Liver (tissue), 8 donors: ENCODE measurements at regions not wholly inside any gene's neighbourhood (a gene's known extent, or its start where the extent isn't known, plus 50 kb on each side); places are given as distances from the start of the nearest gene placed in this dataset.

ENCODE experiments used
- DNase-seq: peaks from one replicate; pipeline ENCODE4 v3.0.0-alpha.2; 2017; ENCODE audit warnings: low spot score
- H3K27ac ChIP-seq, 2 donors: one replicate each; pipeline ENCODE4 v1.7.0; 2013; ENCODE audit warnings: inconsistent platforms in 2 of 2, low read length in 2 of 2, control low read depth in 1 of 2, low read depth in 1 of 2, mild to moderate bottlenecking in 1 of 2
- H3K27me3 ChIP-seq, 4 donors: one replicate each; pipeline versions ENCODE4 v1.6.1 to v1.7.0; 2013; ENCODE audit warnings: low read length in 3 of 4, inconsistent platforms in 1 of 4, mild to moderate bottlenecking in 1 of 4, moderate library complexity in 1 of 4; ENCODE audit not compliant: control insufficient read depth in 4 of 4, insufficient read depth in 4 of 4
- H3K36me3 ChIP-seq, 4 donors: one replicate each; pipeline versions ENCODE4 v1.6.1 to v1.7.0; 2013; ENCODE audit warnings: low read length in 3 of 4, mild to moderate bottlenecking in 3 of 4, low read depth in 1 of 4, moderate library complexity in 1 of 4; ENCODE audit not compliant: control insufficient read depth in 4 of 4, insufficient read depth in 3 of 4
- H3K4me1 ChIP-seq, 4 donors: one replicate each; pipeline versions ENCODE4 v1.6.1 to v1.7.0; 2013; ENCODE audit warnings: low read length in 3 of 4, mild to moderate bottlenecking in 3 of 4, moderate library complexity in 1 of 4; ENCODE audit not compliant: control insufficient read depth in 4 of 4, insufficient read depth in 4 of 4
- H3K4me3 ChIP-seq, 3 donors: one replicate each; pipeline versions ENCODE4 v1.6.1 to v1.7.0; 2013; ENCODE audit warnings: low read length in 3 of 3, control low read depth in 1 of 3, low read depth in 1 of 3, mild to moderate bottlenecking in 1 of 3
- H3K9ac ChIP-seq, 2 donors: one replicate each; pipeline ENCODE4 v1.7.0; 2013; ENCODE audit warnings: low read length in 2 of 2, mild to moderate bottlenecking in 2 of 2, moderate library complexity in 2 of 2, control low read depth in 1 of 2, low read depth in 1 of 2
- H3K9me3 ChIP-seq, 4 donors: one replicate each; pipeline versions ENCODE4 v1.6.1 to v1.7.0; 2013; ENCODE audit warnings: low read length in 3 of 4; ENCODE audit not compliant: control insufficient read depth in 4 of 4
- ATF3 ChIP-seq: IDR thresholded peaks from 2 replicates; pipeline ENCODE4 v1.6.1; 2016; ENCODE audit warnings: antibody characterized with exemption
- EGR1 ChIP-seq, 2 donors: IDR thresholded peaks; 2 replicates each; pipeline ENCODE4 v1.6.1; 2016 to 2018; ENCODE audit warnings: antibody characterized with exemption in 2 of 2, low read depth in 2 of 2
- FOXA1 ChIP-seq: IDR thresholded peaks from 2 replicates; pipeline ENCODE4 v1.6.1; 2016; ENCODE audit warnings: antibody characterized with exemption
- GABPA ChIP-seq, 2 donors: IDR thresholded peaks in 1 of 2; conservative IDR thresholded peaks in 1 of 2; 2 replicates each; pipeline ENCODE4 v1.6.1; 2016; ENCODE audit warnings: antibody characterized with exemption in 2 of 2, mild to moderate bottlenecking in 1 of 2, moderate library complexity in 1 of 2
- HNF4A ChIP-seq, 2 donors: conservative IDR thresholded peaks; 2 replicates each; pipeline ENCODE4 v1.6.1; 2016; ENCODE audit warnings: antibody characterized with exemption in 2 of 2, mild to moderate bottlenecking in 2 of 2
- HNF4G ChIP-seq: IDR thresholded peaks from 2 replicates; pipeline ENCODE4 v1.6.1; 2016; ENCODE audit warnings: antibody characterized with exemption
- JUND ChIP-seq, 2 donors: IDR thresholded peaks; 2 replicates each; pipeline ENCODE4 v1.6.1; 2016; ENCODE audit warnings: antibody characterized with exemption in 2 of 2
- MAX ChIP-seq: IDR thresholded peaks from 2 replicates; pipeline ENCODE4 v1.6.1; 2016; ENCODE audit warnings: antibody characterized with exemption
- NR2F2 ChIP-seq: IDR thresholded peaks from 2 replicates; pipeline ENCODE4 v1.6.1; 2016; ENCODE audit warnings: antibody characterized with exemption
- RAD21 ChIP-seq, 2 donors: IDR thresholded peaks; 2 replicates each; pipeline ENCODE4 v1.6.1; 2016; ENCODE audit warnings: antibody characterized with exemption in 2 of 2, mild to moderate bottlenecking in 2 of 2
- REST ChIP-seq: IDR thresholded peaks from 2 replicates; pipeline ENCODE4 v1.6.1; 2016; ENCODE audit warnings: antibody characterized with exemption, mild to moderate bottlenecking
- RXRA ChIP-seq, 2 donors: IDR thresholded peaks; 2 replicates each; pipeline ENCODE4 v1.6.1; 2017 to 2018; ENCODE audit warnings: antibody characterized with exemption in 2 of 2, mild to moderate bottlenecking in 1 of 2
- SP1 ChIP-seq: IDR thresholded peaks from 2 replicates; pipeline ENCODE4 v1.6.1; 2018; ENCODE audit warnings: antibody characterized with exemption, mild to moderate bottlenecking
- TAF1 ChIP-seq: conservative IDR thresholded peaks from 2 replicates; pipeline ENCODE4 v1.6.1; 2016; ENCODE audit warnings: antibody characterized with exemption, mild to moderate bottlenecking
- YY1 ChIP-seq: IDR thresholded peaks from 2 replicates; pipeline ENCODE4 v1.6.1; 2016; ENCODE audit warnings: antibody characterized with exemption, mild to moderate bottlenecking
- ZBTB33 ChIP-seq: IDR thresholded peaks from 2 replicates; pipeline ENCODE4 v1.6.1; 2016; ENCODE audit warnings: antibody characterized with exemption
- WGBS: extraction: QIAGEN DNeasy Blood & Tissue Kit; methylation state at CpG from one replicate; pipeline ENCODE4 v1.1.7; 2013; 5-methylcytosine and 5-hydroxymethylcytosine counted together
- TF ChIP-seq, protein P1 (sequence below): fragments of 150-350 bp; IDR thresholded peaks from 2 replicates; pipeline ENCODE4 v1.5.1; 2017; ENCODE audit warnings: improper control_type of control experiment, low read depth, low read length; ENCODE audit not compliant: missing input control
- donor health status: healthy.
- donor health status: healthy.
- donor health status: healthy.
- donor health status: healthy.
- donor health status: healthy.

DNA sequence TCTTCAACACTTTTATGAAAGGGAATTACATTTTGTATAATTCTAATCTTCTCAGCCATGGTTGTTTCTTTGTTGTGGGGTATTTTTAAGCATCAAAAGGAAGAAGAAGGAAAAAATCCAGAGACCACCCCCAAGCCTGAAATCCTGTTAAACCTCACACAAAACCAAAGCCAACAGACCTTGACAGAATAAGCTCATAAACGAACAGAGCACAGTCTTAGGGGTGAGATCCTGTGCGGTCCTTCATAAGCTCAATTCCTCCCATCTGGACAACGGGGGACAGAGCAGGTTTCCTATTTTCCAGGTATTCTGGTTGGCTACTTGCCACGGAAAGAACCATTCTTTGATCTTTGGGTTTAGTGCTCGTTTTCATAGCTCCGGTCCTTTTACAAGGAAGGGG, 151.3 kb upstream of the SULF2 start:
- Histone ChIP-seq H3K27ac (no peak overlapping the region), H3K4me1 (no peaks in the 10 kb centered on the region)
- TF ChIP-seq RAD21 (IDR thresholded peaks at IDR 0.05) (no peak), HNF4A (conservative IDR thresholded peaks at IDR 0.05) (no peak), ATF3 (no peak)

DNA sequence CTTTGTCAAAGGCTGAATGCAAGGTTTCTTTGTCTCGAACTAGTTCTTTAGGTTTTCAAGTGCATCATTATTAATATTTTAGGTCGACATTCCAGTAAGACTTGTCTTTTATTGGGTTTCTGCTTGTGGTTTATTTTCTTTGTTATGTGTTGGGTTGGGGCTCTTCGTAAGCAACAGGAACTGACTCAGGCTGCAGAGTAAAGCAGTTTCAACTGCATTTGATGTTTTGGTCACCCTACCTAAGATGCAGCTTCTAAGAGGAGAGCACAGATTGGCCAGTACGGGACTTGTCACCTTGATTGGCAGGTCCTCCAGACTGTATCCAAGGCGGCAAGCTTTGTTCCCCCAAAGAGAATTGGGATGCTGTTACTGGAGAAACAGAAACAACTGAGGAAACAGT, 149.5 kb upstream of the SULF2 start:
- Histone ChIP-seq H3K9ac (no peak overlapping the region), H3K36me3 (no peaks in the 10 kb centered on the region), H3K27me3 (peaks cover 0 to 3% (median 0%) of the 10 kb centered on the region in 4 donors), H3K9me3 (no peaks in the 10 kb centered on the region), H3K4me3 (no peak overlapping the region), H3K27ac (no peak overlapping the region), H3K4me1 (no peaks in the 10 kb centered on the region)
- 75% methylated on average over 5 of the region's 5 CpGs for WGBS
- no peak for TF ChIP-seq ATF3
- no peak for TF ChIP-seq FOXA1
- no peak for DNase-seq

More for the DNA sequence above, 151.3 kb upstream of the SULF2 start:
- no peak overlapping the region for H3K4me3 ChIP-seq
- no peaks in the 10 kb centered on the region for H3K9me3 ChIP-seq
- DNase-seq = no peak
- 69% methylated on average over 6 of the region's 6 CpGs for WGBS
- no peaks in the 10 kb centered on the region for H3K36me3 ChIP-seq
- H3K9ac ChIP-seq = no peak overlapping the region
- peaks cover 0 to 3% (median 0%) of the 10 kb centered on the region in 4 donors for H3K27me3 ChIP-seq

DNA sequence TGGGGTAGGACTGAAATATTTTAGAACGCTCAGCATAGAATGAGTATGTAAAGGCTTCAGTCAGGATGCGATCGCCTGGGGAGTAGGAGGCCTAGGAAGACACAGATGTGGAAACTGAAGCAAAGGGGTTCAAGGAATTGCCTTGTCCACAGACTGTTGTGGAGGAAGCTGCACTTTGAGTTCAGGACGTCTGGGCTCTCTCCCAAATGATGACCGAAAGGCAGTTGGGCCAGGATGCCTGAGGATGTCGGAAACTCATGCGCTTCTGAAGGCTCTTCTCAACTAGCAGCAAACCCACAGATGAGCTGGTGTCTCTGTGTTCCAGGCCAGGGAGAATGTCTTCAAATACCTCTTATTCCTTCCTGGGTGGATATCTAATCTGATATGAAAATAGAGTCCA, 146.2 kb upstream of the SULF2 start:
- WGBS = 91% methylated on average over 7 of the region's 7 CpGs
- no peaks in the 10 kb centered on the region for H3K36me3 ChIP-seq
- H3K9me3 ChIP-seq = no peaks in the 10 kb centered on the region
- no peaks in the 10 kb centered on the region for H3K27me3 ChIP-seq
- H3K27ac ChIP-seq = no peak overlapping the region
- H3K4me3 ChIP-seq = no peak overlapping the region
- DNase-seq = no peak
- no peak for TF ChIP-seq REST
- no peak for TF ChIP-seq HNF4G
- no peak for TF ChIP-seq RXRA (IDR thresholded peaks at IDR 0.05)
- no peak for TF ChIP-seq MAX
- no peak for TF ChIP-seq RAD21 (IDR thresholded peaks at IDR 0.05)
- no peak for TF ChIP-seq EGR1 (IDR thresholded peaks at IDR 0.05; ENCODE audit: low read depth in 2 of 2)
- no peak for TF ChIP-seq ZBTB33
- no peak for TF ChIP-seq TAF1
- TF ChIP-seq GABPA (IDR thresholded peaks at IDR 0.05 in 1 of 2, conservative IDR thresholded peaks at IDR 0.05 in 1 of 2) = no peak
- no peak for TF ChIP-seq YY1
- TF ChIP-seq ATF3 = no peak
- TF ChIP-seq, protein P1, sequence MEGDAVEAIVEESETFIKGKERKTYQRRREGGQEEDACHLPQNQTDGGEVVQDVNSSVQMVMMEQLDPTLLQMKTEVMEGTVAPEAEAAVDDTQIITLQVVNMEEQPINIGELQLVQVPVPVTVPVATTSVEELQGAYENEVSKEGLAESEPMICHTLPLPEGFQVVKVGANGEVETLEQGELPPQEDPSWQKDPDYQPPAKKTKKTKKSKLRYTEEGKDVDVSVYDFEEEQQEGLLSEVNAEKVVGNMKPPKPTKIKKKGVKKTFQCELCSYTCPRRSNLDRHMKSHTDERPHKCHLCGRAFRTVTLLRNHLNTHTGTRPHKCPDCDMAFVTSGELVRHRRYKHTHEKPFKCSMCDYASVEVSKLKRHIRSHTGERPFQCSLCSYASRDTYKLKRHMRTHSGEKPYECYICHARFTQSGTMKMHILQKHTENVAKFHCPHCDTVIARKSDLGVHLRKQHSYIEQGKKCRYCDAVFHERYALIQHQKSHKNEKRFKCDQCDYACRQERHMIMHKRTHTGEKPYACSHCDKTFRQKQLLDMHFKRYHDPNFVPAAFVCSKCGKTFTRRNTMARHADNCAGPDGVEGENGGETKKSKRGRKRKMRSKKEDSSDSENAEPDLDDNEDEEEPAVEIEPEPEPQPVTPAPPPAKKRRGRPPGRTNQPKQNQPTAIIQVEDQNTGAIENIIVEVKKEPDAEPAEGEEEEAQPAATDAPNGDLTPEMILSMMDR = no peak
- no peak for TF ChIP-seq HNF4A (conservative IDR thresholded peaks at IDR 0.05)
- no peak for TF ChIP-seq NR2F2
- TF ChIP-seq FOXA1 = no peak
- TF ChIP-seq JUND (IDR thresholded peaks at IDR 0.05) = no peak
- TF ChIP-seq SP1 = no peak
- H3K9ac ChIP-seq = no peak overlapping the region
- H3K4me1 ChIP-seq = no peaks in the 10 kb centered on the region
